ENCODE measurements at regions not wholly inside any gene's neighbourhood (a gene's known extent, or its start where the extent isn't known, plus 50 kb on each side); places are given as distances from the start of the nearest gene placed in this dataset.

- DNase-seq, result no peak
These were observed 143.3 kb downstream of the FTCDNL1 start for GRCh38 chr2:199707593-199708185.

GRCh38 chr2:199705538-199705937 lies 145.5 kb downstream of the FTCDNL1 start:
- no peak for DNase-seq

GRCh38 chr2:199704358-199705238 lies 146.4 kb downstream of the FTCDNL1 start:
- DNase-seq, result peak; percentile 30 to 66

GRCh38 chr2:199703199-199703598 lies 147.8 kb downstream of the FTCDNL1 start:
- DNase-seq, result no peak

GRCh38 chr2:199697469-199697868 lies 153.5 kb downstream of the FTCDNL1 start:
- no peak for DNase-seq

- no peak for DNase-seq
These were observed 154.9 kb downstream of the FTCDNL1 start for GRCh38 chr2:199696048-199696447.

- no peak for DNase-seq
These were observed 157.1 kb downstream of the FTCDNL1 start for GRCh38 chr2:199693861-199694260.

- DNase-seq, result peak; percentile 91 to 95
These were observed 158.5 kb downstream of the FTCDNL1 start for GRCh38 chr2:199692489-199692888.

GRCh38 chr2:199690225-199690624 lies 160.8 kb downstream of the FTCDNL1 start:
- DNase-seq, result no peak

GRCh38 chr2:199685669-199686068 lies 165.3 kb downstream of the FTCDNL1 start:
- no peak for DNase-seq

- no peak for DNase-seq
These were observed 166.2 kb downstream of the FTCDNL1 start for GRCh38 chr2:199684832-199685231.

GRCh38 chr2:199684168-199684567 lies 166.8 kb downstream of the FTCDNL1 start:
- DNase-seq, result no peak

GRCh38 chr2:199682001-199682400 lies 169.0 kb downstream of the FTCDNL1 start:
- no peak for DNase-seq

- DNase-seq, result no peak
These were observed 170.5 kb downstream of the FTCDNL1 start for GRCh38 chr2:199680482-199680881.

GRCh38 chr2:199679883-199680282 lies 171.1 kb downstream of the FTCDNL1 start:
- no peak for DNase-seq

- no peak for DNase-seq
These were observed 173.1 kb downstream of the FTCDNL1 start for GRCh38 chr2:199677881-199678280.

GRCh38 chr2:199668645-199669044 lies 182.3 kb downstream of the FTCDNL1 start:
- DNase-seq, result no peak

GRCh38 chr2:199663157-199663556 lies 187.8 kb downstream of the FTCDNL1 start:
- DNase-seq, result no peak

GRCh38 chr2:199662255-199662654 lies 188.7 kb downstream of the FTCDNL1 start:
- DNase-seq, result peak in 1 of 2 experiments; percentile 21

- no peak for DNase-seq
These were observed 190.8 kb downstream of the FTCDNL1 start for GRCh38 chr2:199660167-199660566.

- DNase-seq, result peak; percentile 48 to 52
These were observed 191.8 kb downstream of the FTCDNL1 start for GRCh38 chr2:199659207-199659606.

- no peak for DNase-seq
These were observed 188.7 kb upstream of the SATB2 start for GRCh38 chr2:199646439-199646838.

- no peak for DNase-seq
These were observed 173.4 kb upstream of the SATB2 start for GRCh38 chr2:199631129-199631528.

- DNase-seq, result no peak
These were observed 171.6 kb upstream of the SATB2 start for GRCh38 chr2:199629301-199629700.
